Astrocyte of the hippocampus (primary cell): ENCODE measurements at regions not wholly inside any gene's neighbourhood (a gene's known extent, or its start where the extent isn't known, plus 50 kb on each side); places are given as distances from the start of the nearest gene placed in this dataset.

ENCODE experiments used
- DNase-seq: peaks from one replicate; pipeline ENCODE4 v3.0.0; 2011; ENCODE audit warnings: low read depth, low spot score

- no peak for DNase-seq
These were observed 53.2 kb upstream of the ADPGK start for GRCh38 chr15:72836676-72837330.

GRCh38 chr15:72835294-72835890 lies 51.8 kb upstream of the ADPGK start:
- no peak for DNase-seq

DNA sequence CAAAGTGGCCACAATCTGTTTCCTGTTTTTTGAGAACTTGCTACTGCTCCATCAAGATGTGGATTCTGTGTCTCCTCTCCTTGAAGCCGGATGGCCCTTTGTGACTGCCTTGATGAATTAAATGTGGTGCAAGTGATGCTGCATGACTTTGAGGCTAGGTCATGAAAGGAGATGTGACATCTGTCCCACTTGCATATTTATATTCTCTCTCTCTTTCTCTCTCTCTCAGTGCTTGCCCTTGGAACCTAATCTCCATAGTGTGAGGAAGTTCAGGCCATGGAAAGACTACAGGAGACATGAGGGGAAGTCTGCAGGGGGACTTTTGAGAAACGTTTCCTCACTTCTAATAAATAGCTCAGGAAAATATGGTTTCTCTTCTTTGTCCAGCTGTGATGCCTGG lies 50.0 kb upstream of the ADPGK start:
- DNase-seq: no peak
